ENCODE measurements at regions not wholly inside any gene's neighbourhood (a gene's known extent, or its start where the extent isn't known, plus 50 kb on each side); places are given as distances from the start of the nearest gene placed in this dataset.

- WGBS (ENCODE audit: insufficient coverage) = no CpG with 5 or more reads among the region's 1 CpG
- H3K79me2 ChIP-seq (ENCODE audit: insufficient read depth, low read length) = no peaks in the 10 kb centered on the region
- H3K36me3 ChIP-seq (replicated peaks in 1 of 2; ENCODE audit: control insufficient read depth in 1 of 2, insufficient read depth in 2 of 2, low read length in 2 of 2) = no peaks in the 10 kb centered on the region
- no peaks in the 10 kb centered on the region for H3K4me1 ChIP-seq (ENCODE audit: control insufficient read depth in 1 of 2, insufficient read depth in 2 of 2, low read length in 2 of 2)
- intact Hi-C loops (cut with micrococcal nuclease) = no loop called here
- no peak overlapping the region for H3K9ac ChIP-seq (ENCODE audit: insufficient read depth, low read length, poor library complexity, severe bottlenecking)
- no peak for DNase-seq
- H3K36me3 Mint-ChIP-seq = no peaks in the 10 kb centered on the region
- no peak overlapping the region for H3K4me3 ChIP-seq (replicated peaks in 1 of 3; ENCODE audit: low read depth in 2 of 3, low read length in 3 of 3)
- no peak overlapping the region for H2AFZ ChIP-seq (ENCODE audit: insufficient read depth, low read depth, low read length, poor library complexity, severe bottlenecking)
- H3K4me1 Mint-ChIP-seq = no peaks in the 10 kb centered on the region
- H3K27ac ChIP-seq (ENCODE audit: low read depth in 1 of 2, low read length in 2 of 2) = no peak overlapping the region
- H3K27ac Mint-ChIP-seq = no peak overlapping the region
- H3K9me3 Mint-ChIP-seq = peaks cover 0 to 4% (median 0%) of the 10 kb centered on the region in 7 donors
- TF ChIP-seq, protein P1, sequence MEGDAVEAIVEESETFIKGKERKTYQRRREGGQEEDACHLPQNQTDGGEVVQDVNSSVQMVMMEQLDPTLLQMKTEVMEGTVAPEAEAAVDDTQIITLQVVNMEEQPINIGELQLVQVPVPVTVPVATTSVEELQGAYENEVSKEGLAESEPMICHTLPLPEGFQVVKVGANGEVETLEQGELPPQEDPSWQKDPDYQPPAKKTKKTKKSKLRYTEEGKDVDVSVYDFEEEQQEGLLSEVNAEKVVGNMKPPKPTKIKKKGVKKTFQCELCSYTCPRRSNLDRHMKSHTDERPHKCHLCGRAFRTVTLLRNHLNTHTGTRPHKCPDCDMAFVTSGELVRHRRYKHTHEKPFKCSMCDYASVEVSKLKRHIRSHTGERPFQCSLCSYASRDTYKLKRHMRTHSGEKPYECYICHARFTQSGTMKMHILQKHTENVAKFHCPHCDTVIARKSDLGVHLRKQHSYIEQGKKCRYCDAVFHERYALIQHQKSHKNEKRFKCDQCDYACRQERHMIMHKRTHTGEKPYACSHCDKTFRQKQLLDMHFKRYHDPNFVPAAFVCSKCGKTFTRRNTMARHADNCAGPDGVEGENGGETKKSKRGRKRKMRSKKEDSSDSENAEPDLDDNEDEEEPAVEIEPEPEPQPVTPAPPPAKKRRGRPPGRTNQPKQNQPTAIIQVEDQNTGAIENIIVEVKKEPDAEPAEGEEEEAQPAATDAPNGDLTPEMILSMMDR (IDR thresholded peaks at IDR 0.05) = no peak
- no peaks in the 10 kb centered on the region for H3K9me3 ChIP-seq (replicated peaks in 1 of 2; ENCODE audit: control insufficient read depth in 1 of 2, insufficient read depth in 1 of 2, low read length in 2 of 2)
- no peak overlapping the region for H3K4me2 ChIP-seq (replicated peaks; ENCODE audit: extremely low read depth, low read length, poor library complexity, severe bottlenecking)
- H3K27me3 Mint-ChIP-seq (ENCODE audit: low read depth in 3 of 3) = peaks cover 0 to 1% (median 0%) of the 10 kb centered on the region in 3 donors
- H3K4me3 Mint-ChIP-seq = no peak overlapping the region
- H3K27me3 ChIP-seq (ENCODE audit: control insufficient read depth in 2 of 2, insufficient read depth in 2 of 2, low read length in 2 of 2) = no peaks in the 10 kb centered on the region
- H4K20me1 ChIP-seq (ENCODE audit: insufficient read depth, low read length) = no peaks in the 10 kb centered on the region
Measured at GRCh38 chr20:39871013-39871412, 818.0 kb downstream of the MAFB start.

GRCh38 chr20:39865446-39865845 is 823.6 kb downstream of the MAFB start:
- H3K9me3 ChIP-seq (replicated peaks in 1 of 2; ENCODE audit: control insufficient read depth in 1 of 2, insufficient read depth in 1 of 2, low read length in 2 of 2) = no peaks in the 10 kb centered on the region
- H3K36me3 ChIP-seq (replicated peaks in 1 of 2; ENCODE audit: control insufficient read depth in 1 of 2, insufficient read depth in 2 of 2, low read length in 2 of 2) = no peaks in the 10 kb centered on the region
- H3K4me2 ChIP-seq (replicated peaks; ENCODE audit: extremely low read depth, low read length, poor library complexity, severe bottlenecking) = no peak overlapping the region
- intact Hi-C loops (cut with micrococcal nuclease) = no loop called here
- Mint-ChIP-seq H3K4me1 (no peaks in the 10 kb centered on the region), H3K27me3 (ENCODE audit: low read depth in 3 of 3) (peaks cover 0 to 1% (median 0%) of the 10 kb centered on the region in 3 donors), H3K27ac (no peak overlapping the region), H3K9me3 (peaks cover 0 to 4% (median 0%) of the 10 kb centered on the region in 7 donors), H3K36me3 (no peaks in the 10 kb centered on the region), H3K4me3 (no peak overlapping the region)
- no peak overlapping the region for H3K9ac ChIP-seq (ENCODE audit: insufficient read depth, low read length, poor library complexity, severe bottlenecking)
- no peaks in the 10 kb centered on the region for H4K20me1 ChIP-seq (ENCODE audit: insufficient read depth, low read length)
- no peak overlapping the region for H3K27ac ChIP-seq (ENCODE audit: low read depth in 1 of 2, low read length in 2 of 2)
- H3K4me3 ChIP-seq (replicated peaks in 1 of 3; ENCODE audit: low read depth in 2 of 3, low read length in 3 of 3) = no peak overlapping the region
- no peaks in the 10 kb centered on the region for H3K4me1 ChIP-seq (ENCODE audit: control insufficient read depth in 1 of 2, insufficient read depth in 2 of 2, low read length in 2 of 2)
- 100% methylated on average over 1 of the region's 2 CpGs for WGBS (ENCODE audit: insufficient coverage)
- no peak for DNase-seq
- H3K27me3 ChIP-seq (ENCODE audit: control insufficient read depth in 2 of 2, insufficient read depth in 2 of 2, low read length in 2 of 2) = no peaks in the 10 kb centered on the region
- TF ChIP-seq, protein P1 (IDR thresholded peaks at IDR 0.05) = no peak
- H2AFZ ChIP-seq (ENCODE audit: insufficient read depth, low read depth, low read length, poor library complexity, severe bottlenecking) = no peak overlapping the region
- no peaks in the 10 kb centered on the region for H3K79me2 ChIP-seq (ENCODE audit: insufficient read depth, low read length)
